ENCODE measurements at regions not wholly inside any gene's neighbourhood (a gene's known extent, or its start where the extent isn't known, plus 50 kb on each side); places are given as distances from the start of the nearest gene placed in this dataset.
A peak's percentile ranks its signal among the peaks of the same experiment; 100 is the strongest.

DNA sequence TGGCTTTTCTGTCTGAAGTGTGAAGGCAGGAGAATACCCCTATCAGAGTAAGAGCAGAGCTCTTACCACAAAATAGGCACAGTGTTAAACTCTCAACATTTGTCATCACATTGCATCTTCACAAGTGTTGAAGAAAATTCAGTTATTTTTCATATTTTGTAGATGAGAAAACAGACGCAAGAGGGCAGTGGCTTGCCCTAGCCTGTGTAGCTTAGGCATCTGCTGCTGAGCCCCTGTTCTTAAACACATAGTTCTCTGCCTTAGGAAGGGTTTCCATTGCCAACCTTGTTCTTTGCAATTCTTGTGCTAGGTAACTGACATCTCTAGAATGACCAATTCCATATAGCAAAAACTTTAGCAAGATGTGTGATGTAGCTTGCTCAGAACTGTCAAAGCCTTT lies 112.7 kb upstream of the RMDN2 start:
- no peak for DNase-seq

- DNase-seq, result no peak
These were observed 112.0 kb upstream of the RMDN2 start for GRCh38 chr2:37812941-37813730.

- DNase-seq, result no peak
These were observed 109.1 kb upstream of the RMDN2 start for GRCh38 chr2:37816036-37816435.

- DNase-seq, result no peak
These were observed 108.4 kb upstream of the RMDN2 start for GRCh38 chr2:37816686-37817085.

GRCh38 chr2:37819186-37819585 lies 105.9 kb upstream of the RMDN2 start:
- peak; percentile 26 for DNase-seq

- peak; percentile 78 for DNase-seq
These were observed 104.6 kb upstream of the RMDN2 start for GRCh38 chr2:37820471-37820986.

- DNase-seq, result no peak
These were observed 99.5 kb upstream of the RMDN2 start for GRCh38 chr2:37825586-37825985.

DNA sequence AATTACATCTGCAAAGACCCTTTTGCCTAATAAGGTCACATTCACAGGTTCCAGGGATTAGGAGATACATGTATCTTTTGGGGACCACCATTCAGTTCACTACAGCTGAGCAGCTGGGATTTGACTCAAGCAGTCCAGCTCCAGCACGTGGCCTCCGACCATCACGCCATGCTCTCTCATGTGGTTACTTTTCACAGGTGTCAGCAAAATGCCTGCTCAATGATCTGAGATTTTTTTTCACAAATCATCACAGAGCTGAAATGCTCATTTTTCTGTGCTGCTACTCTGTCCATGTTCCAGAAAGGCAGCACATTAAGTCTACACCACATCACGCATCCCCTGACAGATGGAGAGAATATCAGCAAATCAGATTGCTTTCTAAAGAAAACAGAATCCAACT lies 98.5 kb upstream of the RMDN2 start:
- DNase-seq, result no peak

DNA sequence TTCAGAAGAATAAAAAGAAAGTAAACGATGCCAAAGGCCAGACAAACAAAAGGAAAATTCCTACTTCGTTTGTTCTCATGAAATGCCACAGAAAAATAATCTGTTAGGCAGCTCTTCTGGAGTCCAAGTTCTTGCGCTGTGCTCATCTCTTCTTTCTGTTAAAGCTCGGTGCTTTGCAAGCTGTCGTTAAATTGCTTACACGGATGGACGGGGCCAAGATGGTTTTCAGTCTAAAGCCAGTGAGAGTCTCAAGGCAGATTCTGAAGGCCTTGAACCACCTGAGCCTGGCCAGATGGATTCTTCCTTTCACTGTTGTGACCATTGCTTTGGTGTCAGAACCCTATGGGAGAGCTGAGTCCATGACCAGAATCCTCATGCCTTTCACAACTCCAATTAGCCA lies 97.6 kb upstream of the RMDN2 start:
- no peak for DNase-seq

- DNase-seq, result peak; percentile 46
These were observed 97.1 kb upstream of the RMDN2 start for GRCh38 chr2:37827911-37828511.

DNA sequence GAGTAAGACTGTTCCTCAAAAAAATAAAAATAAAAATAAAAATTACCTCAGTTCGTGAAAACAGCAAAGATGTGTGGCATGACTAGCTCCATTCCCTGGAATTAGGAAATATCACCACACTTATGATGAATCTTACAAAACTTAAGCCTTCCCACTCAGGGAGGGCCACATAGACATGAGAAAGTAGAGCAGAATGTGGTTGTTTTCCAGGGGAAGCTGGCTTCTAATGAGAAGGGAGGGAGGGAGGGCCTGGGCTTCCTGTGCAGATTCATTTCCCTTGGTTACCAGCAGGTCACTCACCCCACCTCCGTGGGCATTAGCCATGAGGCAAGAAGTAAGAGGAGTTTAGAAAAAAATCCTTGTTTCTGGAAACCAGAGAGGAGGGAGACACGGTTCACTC lies 95.9 kb upstream of the RMDN2 start:
- DNase-seq, result peak; percentile 94

DNA sequence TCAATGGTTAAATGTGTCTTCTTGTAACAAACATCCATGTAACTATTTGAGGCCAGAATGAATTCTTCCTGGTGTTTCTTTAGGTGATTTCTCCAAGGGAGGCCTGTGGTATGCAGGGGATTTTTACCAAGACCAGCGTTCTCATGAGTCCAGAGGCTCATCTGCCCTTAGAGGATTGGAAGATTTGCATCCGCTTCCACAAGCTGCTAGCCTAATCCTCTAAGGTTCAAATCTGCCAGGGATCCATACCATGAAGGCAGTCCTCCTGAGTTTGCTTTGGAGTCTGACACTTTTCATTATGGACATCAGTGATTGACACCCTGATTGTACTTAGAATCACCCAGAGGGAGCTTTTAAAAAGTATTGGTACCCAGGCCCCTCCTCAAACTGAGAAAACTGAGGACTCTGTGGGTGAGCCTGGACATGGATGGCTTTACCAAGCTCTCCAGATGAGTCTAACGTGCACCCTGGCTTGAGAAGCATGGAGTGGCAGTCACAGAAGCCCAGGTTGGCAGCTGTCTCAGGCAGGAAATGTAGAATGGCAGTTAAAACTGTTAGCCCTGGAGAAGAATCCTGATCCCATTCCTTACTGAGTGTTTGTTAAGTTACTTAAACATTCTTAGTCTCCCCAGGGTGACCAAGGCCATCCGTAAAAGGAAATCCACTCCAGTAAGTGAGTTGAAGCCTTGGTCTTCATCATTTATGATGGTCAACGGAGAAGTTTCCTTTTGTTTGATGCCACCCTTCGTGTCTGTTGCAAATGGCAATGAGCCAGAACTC lies 95.3 kb upstream of the RMDN2 start:
- DNase-seq, result no peak

GRCh38 chr2:37830636-37831035 lies 94.5 kb upstream of the RMDN2 start:
- DNase-seq, result no peak

GRCh38 chr2:37831081-37831780 lies 93.9 kb upstream of the RMDN2 start:
- DNase-seq, result no peak

GRCh38 chr2:37832590-37833197 lies 92.4 kb upstream of the RMDN2 start:
- DNase-seq, result peak; percentile 87

DNA sequence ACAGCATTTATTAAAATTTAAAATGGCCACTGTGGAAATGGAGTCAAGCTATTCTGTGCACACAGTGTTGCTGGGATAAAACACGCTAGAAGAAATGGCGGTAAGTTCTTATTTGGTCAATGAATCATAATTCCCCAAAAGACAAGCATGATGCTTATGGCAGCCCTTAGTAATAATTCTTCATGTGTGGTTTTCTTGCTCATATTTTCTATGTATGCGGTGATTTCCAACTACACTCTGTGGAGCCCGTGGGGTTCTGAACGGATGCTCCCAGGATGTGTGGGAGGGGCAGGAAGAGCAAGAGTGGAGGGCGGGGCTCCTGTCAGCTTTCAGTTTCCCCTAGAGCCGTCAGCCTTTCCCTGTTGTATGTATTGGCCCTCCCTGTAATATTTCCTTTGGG lies 91.7 kb upstream of the RMDN2 start:
- DNase-seq, result peak; percentile 57

GRCh38 chr2:37836270-37836669 lies 88.8 kb upstream of the RMDN2 start:
- no peak for DNase-seq

GRCh38 chr2:37836711-37837110 lies 88.4 kb upstream of the RMDN2 start:
- no peak for DNase-seq

- DNase-seq, result no peak
These were observed 87.3 kb upstream of the RMDN2 start for GRCh38 chr2:37837628-37838328.

- DNase-seq, result no peak
These were observed 86.4 kb upstream of the RMDN2 start for GRCh38 chr2:37838541-37839167.

DNA sequence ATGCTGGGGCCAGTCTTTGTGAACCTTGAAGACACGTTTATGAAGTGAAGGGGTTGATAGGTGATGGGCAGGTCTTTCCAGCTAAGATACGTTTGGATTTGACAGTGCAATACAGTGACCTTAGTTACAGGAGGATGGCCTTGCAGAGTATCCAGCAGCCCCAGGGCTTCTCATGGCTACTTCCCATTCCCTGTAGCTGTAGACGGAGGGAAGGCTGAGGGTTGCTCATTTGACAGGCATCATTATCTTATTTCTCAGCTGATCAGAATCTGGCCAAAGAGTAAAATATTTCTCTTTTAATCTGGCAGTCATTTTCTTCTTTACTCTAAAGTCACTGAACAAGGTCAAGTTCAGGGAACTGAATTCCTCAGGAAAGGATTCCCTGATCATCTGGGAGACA lies 85.1 kb upstream of the RMDN2 start:
- no peak for DNase-seq

Measured in inflammatory macrophage treated with lipopolysaccharide for 4 hours (primary cell).